Thymus (tissue), 11 donors: ENCODE measurements at regions not wholly inside any gene's neighbourhood (a gene's known extent, or its start where the extent isn't known, plus 50 kb on each side); places are given as distances from the start of the nearest gene placed in this dataset.

ENCODE experiments used
- DNase-seq, 9 donors: peaks; one replicate each; pipeline ENCODE4 v3.0.0-alpha.2; 2013; ENCODE audit warnings: low spot score in 9 of 9, low read depth in 6 of 9, missing footprints in 1 of 9
- H3K27ac ChIP-seq, 2 donors: one replicate each; pipeline ENCODE4 v1.5.1; 2013; ENCODE audit warnings: control low read depth in 1 of 2, low read depth in 1 of 2, low read length in 1 of 2, mild to moderate bottlenecking in 1 of 2, moderate library complexity in 1 of 2
- H3K27me3 ChIP-seq, 2 donors: one replicate each; pipeline ENCODE4 v1.5.1; 2013; ENCODE audit warnings: low read length in 1 of 2; ENCODE audit not compliant: control insufficient read depth in 2 of 2, insufficient read depth in 1 of 2
- H3K36me3 ChIP-seq, 2 donors: one replicate each; pipeline ENCODE4 v1.5.1; 2013; ENCODE audit warnings: low read length in 1 of 2, mild to moderate bottlenecking in 1 of 2, moderate library complexity in 1 of 2; ENCODE audit not compliant: control insufficient read depth in 2 of 2, insufficient read depth in 2 of 2
- H3K4me1 ChIP-seq, 2 donors: one replicate each; pipeline ENCODE4 v1.5.1; 2013; ENCODE audit warnings: low read length in 2 of 2; ENCODE audit not compliant: control insufficient read depth in 2 of 2, insufficient read depth in 2 of 2
- H3K4me3 ChIP-seq, 2 donors: one replicate each; pipeline ENCODE4 v1.5.1; 2013; ENCODE audit warnings: low read length in 2 of 2, control low read depth in 1 of 2, mild to moderate bottlenecking in 1 of 2
- H3K9me3 ChIP-seq, 2 donors: one replicate each; pipeline ENCODE4 v1.5.1; 2013; ENCODE audit warnings: low read length in 1 of 2, mild to moderate bottlenecking in 1 of 2; ENCODE audit not compliant: control insufficient read depth in 2 of 2, insufficient read depth in 1 of 2
- WGBS: extraction: QIAGEN DNeasy Blood & Tissue Kit; methylation state at CpG from one replicate; pipeline ENCODE4 v1.1.7; 2013; 5-methylcytosine and 5-hydroxymethylcytosine counted together
- donor health status: healthy.

DNA sequence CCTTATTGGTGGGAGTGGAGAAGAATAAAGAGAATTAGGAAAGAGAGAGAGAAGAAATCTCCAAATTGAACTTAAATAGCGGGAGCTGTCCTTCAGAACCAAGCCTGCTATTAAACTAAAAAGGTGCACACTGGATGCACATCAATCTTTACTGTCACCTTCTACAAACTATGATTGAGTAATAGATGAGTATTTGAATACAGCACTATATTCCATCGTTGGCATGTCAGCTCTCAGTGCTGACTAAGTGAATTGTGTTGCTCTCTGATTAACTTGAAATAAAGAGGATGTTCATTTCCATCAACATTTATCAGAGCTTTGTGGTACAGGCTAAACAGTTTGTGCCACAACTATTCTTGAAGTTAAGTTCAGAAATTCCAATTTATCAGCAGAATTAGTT, 143.7 kb upstream of the PABPC4L start:
- Histone ChIP-seq H3K36me3 (no peaks in the 10 kb centered on the region), H3K4me1 (no peaks in the 10 kb centered on the region), H3K4me3 (no peak overlapping the region), H3K27ac (no peak overlapping the region), H3K9me3 (no peaks in the 10 kb centered on the region), H3K27me3 (no peaks in the 10 kb centered on the region)
- WGBS, result 83% methylated on average over 2 of the region's 2 CpGs
- no peak for DNase-seq

DNA sequence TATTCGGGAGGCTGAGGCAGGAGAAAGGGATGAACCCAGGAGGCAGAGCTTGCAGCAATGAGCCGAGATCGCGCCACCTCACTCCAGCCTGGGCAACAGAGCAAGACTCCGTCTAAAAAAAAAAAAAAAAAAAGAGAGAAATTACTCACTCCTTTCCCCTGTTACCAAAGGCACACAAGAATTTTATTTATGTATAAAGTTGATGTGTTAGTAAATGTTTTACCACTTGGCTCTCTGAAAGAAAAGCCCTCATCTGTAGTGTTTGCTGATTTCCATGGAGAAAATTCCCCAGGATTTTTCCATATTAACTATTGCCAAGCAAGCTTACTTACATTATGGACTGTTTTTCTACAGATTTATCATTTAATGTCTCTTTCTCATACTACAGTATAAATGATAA, 142.1 kb upstream of the PABPC4L start:
- no peak overlapping the region for H3K4me3 ChIP-seq
- DNase-seq, result no peak
- no peaks in the 10 kb centered on the region for H3K36me3 ChIP-seq
- H3K27me3 ChIP-seq, result no peaks in the 10 kb centered on the region
- 89% methylated on average over 5 of the region's 5 CpGs for WGBS
- H3K9me3 ChIP-seq, result no peaks in the 10 kb centered on the region
- no peak overlapping the region for H3K27ac ChIP-seq
- H3K4me1 ChIP-seq, result no peaks in the 10 kb centered on the region

DNA sequence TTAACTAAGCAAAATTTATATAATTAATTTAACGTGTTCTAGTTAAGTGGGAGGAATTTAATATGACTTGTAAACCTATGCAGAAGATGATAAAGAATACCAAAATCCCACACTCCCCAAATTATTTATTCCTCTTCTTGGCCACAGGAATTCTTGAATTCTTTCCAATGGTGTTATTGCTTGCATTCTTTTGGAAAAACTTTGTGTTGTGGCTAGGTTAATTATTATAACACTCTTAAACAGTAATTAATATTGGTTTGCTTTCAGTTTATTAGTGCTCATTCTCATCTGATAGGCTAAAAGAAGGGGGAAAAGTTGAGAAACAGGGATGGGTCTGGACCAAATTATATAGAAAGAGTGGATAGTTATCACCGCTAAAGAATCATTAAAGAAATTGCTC, 141.5 kb upstream of the PABPC4L start:
- WGBS, result 92% methylated on average over 2 of the region's 2 CpGs
- no peak for DNase-seq
- no peaks in the 10 kb centered on the region for H3K36me3 ChIP-seq
- H3K9me3 ChIP-seq, result no peaks in the 10 kb centered on the region
- H3K27ac ChIP-seq, result no peak overlapping the region
- no peaks in the 10 kb centered on the region for H3K27me3 ChIP-seq
- no peaks in the 10 kb centered on the region for H3K4me1 ChIP-seq
- no peak overlapping the region for H3K4me3 ChIP-seq

DNA sequence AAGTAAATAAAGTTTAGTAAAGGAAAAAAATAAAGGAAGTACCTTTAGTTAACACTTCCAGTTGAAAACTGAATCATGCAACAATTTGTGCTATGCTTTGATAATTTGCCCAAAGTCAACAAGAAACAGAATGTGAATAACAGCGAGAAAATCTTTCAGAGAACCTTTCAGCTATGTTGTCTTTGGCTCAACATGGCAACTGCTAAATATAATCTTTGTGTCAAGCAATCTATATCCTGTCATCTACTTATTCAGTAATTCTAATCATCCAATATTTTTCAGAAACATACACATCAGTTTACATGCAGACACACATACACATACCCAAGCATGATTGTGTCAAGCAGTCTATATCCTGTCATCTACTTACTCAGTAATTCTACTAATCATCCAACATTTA, 136.0 kb upstream of the PABPC4L start:
- Histone ChIP-seq H3K4me1 (no peaks in the 10 kb centered on the region), H3K27ac (no peak overlapping the region), H3K4me3 (no peak overlapping the region), H3K9me3 (no peaks in the 10 kb centered on the region), H3K36me3 (no peaks in the 10 kb centered on the region), H3K27me3 (no peaks in the 10 kb centered on the region)
- WGBS, result 77% methylated on average over 1 of the region's 1 CpG
- DNase-seq, result no peak

DNA sequence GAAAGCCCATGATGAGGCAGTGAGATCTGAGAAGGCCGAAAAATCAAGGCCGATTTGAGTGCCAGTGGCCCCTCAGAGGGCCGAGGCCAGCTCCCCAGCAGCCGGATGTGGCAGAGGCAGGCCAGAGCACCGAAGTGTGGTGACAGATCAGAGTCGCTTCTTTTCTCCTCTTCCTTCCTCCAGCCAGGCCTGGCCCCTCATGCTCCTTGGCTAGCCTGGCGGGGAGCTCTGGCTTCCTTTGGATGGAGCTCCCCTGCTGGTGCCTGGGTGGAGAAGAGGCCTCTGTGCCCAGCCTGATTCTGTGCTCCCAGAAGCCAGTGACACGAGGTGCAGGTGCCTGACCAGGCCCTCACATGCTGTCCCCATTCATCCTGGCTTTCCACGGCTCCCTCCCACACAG, 127.2 kb upstream of the PABPC4L start:
- no peak overlapping the region for H3K4me3 ChIP-seq
- no peaks in the 10 kb centered on the region for H3K4me1 ChIP-seq
- WGBS, result 91% methylated on average over 9 of the region's 9 CpGs
- H3K27ac ChIP-seq, result no peak overlapping the region
- DNase-seq, result no peak
- H3K27me3 ChIP-seq, result no peaks in the 10 kb centered on the region
- peaks cover 0 to 13% of the 10 kb centered on the region in 2 donors for H3K9me3 ChIP-seq
- H3K36me3 ChIP-seq, result no peaks in the 10 kb centered on the region

DNA sequence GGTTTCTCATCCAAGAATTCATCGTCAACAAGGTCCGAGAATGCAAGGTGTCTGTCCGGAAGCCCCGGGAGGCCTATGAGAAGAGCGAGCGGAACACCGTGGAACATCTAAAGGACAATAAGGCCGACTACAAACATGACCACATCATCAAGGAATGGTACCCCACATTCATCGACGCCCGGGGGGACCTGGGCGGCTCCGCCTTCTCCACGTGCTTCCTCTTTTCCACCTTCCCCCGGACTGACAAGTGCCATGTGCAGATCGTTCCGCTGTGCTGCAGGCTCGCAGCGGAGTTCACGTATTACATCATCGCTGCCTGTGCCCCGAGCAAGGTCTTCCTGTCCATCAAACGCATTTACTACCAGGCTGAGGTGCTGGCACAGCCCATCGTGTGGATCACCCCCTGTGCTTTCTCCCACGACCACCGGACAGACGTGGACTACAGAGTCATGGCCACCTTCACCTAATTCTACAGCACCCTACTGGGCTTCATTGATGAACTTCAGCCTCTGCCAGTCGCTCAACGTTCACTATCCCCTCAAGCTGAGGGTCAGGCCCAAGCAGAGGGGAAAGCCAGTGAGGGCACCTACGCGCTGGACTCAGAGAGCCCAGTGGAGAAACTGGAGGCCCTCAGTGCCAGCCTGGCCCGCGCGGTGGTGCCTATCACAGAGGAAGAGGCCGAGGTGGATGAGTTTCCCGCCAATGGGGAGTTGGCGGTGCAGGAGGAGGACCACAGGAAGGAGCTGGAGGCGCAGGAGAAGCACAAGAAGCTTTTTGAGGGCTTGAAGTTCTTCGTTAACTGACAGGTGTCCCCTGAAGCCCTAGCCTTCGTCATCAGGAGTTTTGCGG, 125.9 kb upstream of the PABPC4L start:
- Histone ChIP-seq H3K27ac (no peak overlapping the region), H3K36me3 (no peaks in the 10 kb centered on the region), H3K4me1 (no peaks in the 10 kb centered on the region), H3K4me3 (no peak overlapping the region), H3K27me3 (no peaks in the 10 kb centered on the region), H3K9me3 (peaks cover 0 to 13% of the 10 kb centered on the region in 2 donors)
- 94% methylated on average over 41 of the region's 41 CpGs for WGBS
- DNase-seq, result no peak

DNA sequence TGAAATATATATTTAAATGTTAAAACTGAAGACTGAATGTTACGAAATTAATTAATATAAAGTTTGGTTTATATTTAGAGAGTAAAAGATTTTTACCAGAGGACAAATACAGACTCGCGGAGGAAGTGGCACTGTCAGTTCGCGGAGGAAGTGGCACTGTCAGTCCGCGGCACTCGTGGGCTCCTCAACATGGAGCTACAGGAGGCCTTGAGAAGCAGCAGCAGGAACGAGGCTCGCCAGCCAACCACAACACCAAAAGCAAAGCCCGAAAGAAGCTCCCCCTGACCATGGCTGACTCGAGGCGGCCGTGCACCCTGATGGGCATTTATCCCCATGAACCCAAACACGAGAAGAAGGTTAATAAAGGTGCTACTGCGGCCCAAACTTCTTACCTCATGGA, 125.3 kb upstream of the PABPC4L start:
- Histone ChIP-seq H3K4me1 (no peaks in the 10 kb centered on the region), H3K27me3 (no peaks in the 10 kb centered on the region), H3K4me3 (no peak overlapping the region), H3K9me3 (peaks cover 0 to 13% of the 10 kb centered on the region in 2 donors), H3K27ac (no peak overlapping the region), H3K36me3 (no peaks in the 10 kb centered on the region)
- WGBS, result 96% methylated on average over 16 of the region's 16 CpGs
- no peak for DNase-seq

DNA sequence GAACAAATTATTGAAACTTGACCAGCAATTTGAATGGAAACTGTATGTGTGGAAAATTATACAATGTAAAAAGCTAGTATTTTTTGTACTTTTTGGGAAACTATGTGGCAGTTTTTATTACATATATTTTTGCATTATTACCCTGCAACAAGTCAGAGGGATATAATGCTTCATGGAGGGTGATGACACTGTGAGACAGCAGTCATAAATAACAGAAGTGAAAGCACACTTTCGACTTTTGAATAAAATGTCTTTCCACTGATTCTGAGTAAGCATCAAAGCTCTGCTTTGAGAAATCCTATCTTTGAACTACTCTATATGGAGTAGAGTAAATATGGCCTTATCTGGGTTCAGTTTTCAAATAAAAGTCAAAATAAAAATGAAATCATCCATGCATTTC, 122.6 kb upstream of the PABPC4L start:
- no peak overlapping the region for H3K27ac ChIP-seq
- 86% methylated on average over 1 of the region's 1 CpG for WGBS
- H3K4me1 ChIP-seq, result no peaks in the 10 kb centered on the region
- no peak for DNase-seq
- no peaks in the 10 kb centered on the region for H3K36me3 ChIP-seq
- peaks cover 0 to 13% of the 10 kb centered on the region in 2 donors for H3K9me3 ChIP-seq
- no peak overlapping the region for H3K4me3 ChIP-seq
- H3K27me3 ChIP-seq, result no peaks in the 10 kb centered on the region

DNA sequence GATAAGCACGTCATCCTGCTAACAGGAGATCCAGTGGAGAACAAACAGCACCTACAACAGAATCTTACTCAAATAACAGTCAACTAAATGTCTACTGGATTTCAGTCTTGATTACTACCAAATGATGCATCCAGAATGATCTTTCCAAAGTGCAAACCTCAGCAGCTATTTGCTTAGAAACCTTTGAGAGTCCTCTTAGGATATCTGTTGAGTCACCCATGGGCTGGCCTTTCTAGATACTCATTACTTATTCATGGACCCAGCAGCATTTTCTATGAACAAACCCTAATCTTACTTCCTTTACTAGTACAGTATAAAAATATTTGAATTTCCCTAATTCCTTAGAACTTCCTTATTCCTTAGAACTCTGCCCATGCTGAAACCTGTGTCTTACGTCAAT, 118.5 kb upstream of the PABPC4L start:
- no peaks in the 10 kb centered on the region for H3K4me1 ChIP-seq
- H3K9me3 ChIP-seq, result no peaks in the 10 kb centered on the region
- no peak overlapping the region for H3K27ac ChIP-seq
- DNase-seq, result no peak
- 49% methylated on average over 2 of the region's 2 CpGs for WGBS
- no peak overlapping the region for H3K4me3 ChIP-seq
- H3K36me3 ChIP-seq, result no peaks in the 10 kb centered on the region
- no peaks in the 10 kb centered on the region for H3K27me3 ChIP-seq
